ENCODE measurements at regions not wholly inside any gene's neighbourhood (a gene's known extent, or its start where the extent isn't known, plus 50 kb on each side); places are given as distances from the start of the nearest gene placed in this dataset.

GRCh38 chr2:181764095-181764963 is 84.0 kb upstream of the NEUROD1 start (continued):
- TF ChIP-seq DEAF1 (CRISPR knock-in tag; IDR thresholded peaks at IDR 0.05) (peak; percentile 64; the same call in 1 of the 2 replicates), CBFA2T2 (conservative IDR thresholded peaks at IDR 0.05) (peak; percentile 88), JUND (IDR thresholded peaks at IDR 0.05; ENCODE audit: borderline replicate concordance, low read depth, low read length) (no peak), JUND (tag; IDR thresholded peaks at IDR 0.05; ENCODE audit: borderline replicate concordance, low read depth, low read length) (peak; percentile 53; the same call in 1 of the 3 replicates), ZNF395 (CRISPR knock-in tag; IDR thresholded peaks at IDR 0.05) (peak; percentile 66; the same call in 1 of the 2 replicates)

GRCh38 chr2:181766129-181766528 is 85.8 kb upstream of the NEUROD1 start:
- H3K9me1 ChIP-seq (ENCODE audit: control insufficient read depth, insufficient read depth, low read length): no peaks in the 10 kb centered on the region
- intact Hi-C loops (cut with micrococcal nuclease): no loop called here
- in situ Hi-C loops (cut with MboI): no loop called here
- DNase-seq (ENCODE audit: extremely low read depth in 1 of 4, low spot score in 3 of 4) (no peak), ATAC-seq (no peak), FAIRE-seq (no peak)
- H2AFZ ChIP-seq (ENCODE audit: low read depth, low read length): no peak overlapping the region
- H3K4me1 ChIP-seq (replicated peaks in 1 of 2; ENCODE audit: control insufficient read depth in 2 of 2, insufficient read depth in 2 of 2, low read length in 2 of 2): peaks cover 0 to 12% of the 10 kb centered on the region in 2 experiments; a peak in 4 of 5 replicates
- no peak overlapping the region for H3K9ac ChIP-seq (ENCODE audit: insufficient read depth in 1 of 2, low read depth in 2 of 2, low read length in 2 of 2)
- no peak overlapping the region for H3K27ac ChIP-seq (ENCODE audit: extremely low read depth, low read depth, low read length)
- H3K79me2 ChIP-seq (ENCODE audit: control insufficient read depth, insufficient read depth, low read length): no peaks in the 10 kb centered on the region
- no peak overlapping the region for H3K4me3 ChIP-seq
- ChIA-PET CTCF (ENCODE audit: low intra/inter-chr PET ratio) (no interaction called here), POLR2A (no interaction called here)
- BruUV-seq (replicated peaks): no TSS peak
- no peaks in the 10 kb centered on the region for H3K36me3 ChIP-seq (ENCODE audit: control insufficient read depth, insufficient read depth, low read length)
- H3K4me2 ChIP-seq (ENCODE audit: insufficient read depth, low read length): no peak overlapping the region
- H3K27me3 ChIP-seq (ENCODE audit: control insufficient read depth in 2 of 2, insufficient read depth in 2 of 2, low read length in 2 of 2): no peaks in the 10 kb centered on the region
- no peaks in the 10 kb centered on the region for H4K20me1 ChIP-seq (replicated peaks; ENCODE audit: control insufficient read depth, insufficient read depth, low read length)
- H3K9me3 ChIP-seq (replicated peaks; ENCODE audit: control insufficient read depth, insufficient read depth, low read depth, low read length): no peaks in the 10 kb centered on the region
- TF ChIP-seq MAFF (IDR thresholded peaks at IDR 0.05; ENCODE audit: low read length): no peak
- TF ChIP-seq MCM3 (IDR thresholded peaks at IDR 0.05): no peak
- no peak for TF ChIP-seq SREBF1 (IDR thresholded peaks at IDR 0.05; ENCODE audit: borderline replicate concordance, low read depth, low read length)
- TF ChIP-seq ZKSCAN3 (CRISPR knock-in tag; IDR thresholded peaks at IDR 0.05): no peak
- TF ChIP-seq CREB1 (IDR thresholded peaks at IDR 0.05): no peak
- no peak for TF ChIP-seq CREB1 (CRISPR knock-in tag; IDR thresholded peaks at IDR 0.05)
- no peak for TF ChIP-seq ZNF197 (CRISPR knock-in tag; IDR thresholded peaks at IDR 0.05; ENCODE audit: low read depth)
- no peak for TF ChIP-seq BCOR (IDR thresholded peaks at IDR 0.05)
- TF ChIP-seq, protein P1, sequence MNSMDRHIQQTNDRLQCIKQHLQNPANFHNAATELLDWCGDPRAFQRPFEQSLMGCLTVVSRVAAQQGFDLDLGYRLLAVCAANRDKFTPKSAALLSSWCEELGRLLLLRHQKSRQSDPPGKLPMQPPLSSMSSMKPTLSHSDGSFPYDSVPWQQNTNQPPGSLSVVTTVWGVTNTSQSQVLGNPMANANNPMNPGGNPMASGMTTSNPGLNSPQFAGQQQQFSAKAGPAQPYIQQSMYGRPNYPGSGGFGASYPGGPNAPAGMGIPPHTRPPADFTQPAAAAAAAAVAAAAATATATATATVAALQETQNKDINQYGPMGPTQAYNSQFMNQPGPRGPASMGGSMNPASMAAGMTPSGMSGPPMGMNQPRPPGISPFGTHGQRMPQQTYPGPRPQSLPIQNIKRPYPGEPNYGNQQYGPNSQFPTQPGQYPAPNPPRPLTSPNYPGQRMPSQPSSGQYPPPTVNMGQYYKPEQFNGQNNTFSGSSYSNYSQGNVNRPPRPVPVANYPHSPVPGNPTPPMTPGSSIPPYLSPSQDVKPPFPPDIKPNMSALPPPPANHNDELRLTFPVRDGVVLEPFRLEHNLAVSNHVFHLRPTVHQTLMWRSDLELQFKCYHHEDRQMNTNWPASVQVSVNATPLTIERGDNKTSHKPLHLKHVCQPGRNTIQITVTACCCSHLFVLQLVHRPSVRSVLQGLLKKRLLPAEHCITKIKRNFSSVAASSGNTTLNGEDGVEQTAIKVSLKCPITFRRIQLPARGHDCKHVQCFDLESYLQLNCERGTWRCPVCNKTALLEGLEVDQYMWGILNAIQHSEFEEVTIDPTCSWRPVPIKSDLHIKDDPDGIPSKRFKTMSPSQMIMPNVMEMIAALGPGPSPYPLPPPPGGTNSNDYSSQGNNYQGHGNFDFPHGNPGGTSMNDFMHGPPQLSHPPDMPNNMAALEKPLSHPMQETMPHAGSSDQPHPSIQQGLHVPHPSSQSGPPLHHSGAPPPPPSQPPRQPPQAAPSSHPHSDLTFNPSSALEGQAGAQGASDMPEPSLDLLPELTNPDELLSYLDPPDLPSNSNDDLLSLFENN (IDR thresholded peaks at IDR 0.05; ENCODE audit: low read depth in 2 of 2, low read length in 2 of 2): no peak
- no peak for TF ChIP-seq ZNF384 (IDR thresholded peaks at IDR 0.05; ENCODE audit: low read depth, low read length)
